DND-41 (cell line): ENCODE measurements at regions not wholly inside any gene's neighbourhood (a gene's known extent, or its start where the extent isn't known, plus 50 kb on each side); places are given as distances from the start of the nearest gene placed in this dataset.

Source experiments
- ATAC-seq: fragments of 200-7000 bp; cut with Tn5 transposase; 3 replicates; pipeline ENCODE4 v1.9.1; 2021; ENCODE audit warnings: low read depth; ENCODE audit not compliant: insufficient read depth
- DNase-seq: peaks from one replicate; pipeline ENCODE4 v3.0.0-alpha.2; 2020
- H2AFZ ChIP-seq: 2 replicates; pipeline ENCODE4 v1.6.0; 2012; ENCODE audit warnings: low read depth, low read length
- H3K27ac ChIP-seq: 2 replicates; pipeline ENCODE4 v1.5.1; 2012; ENCODE audit warnings: low read length, inconsistent platforms
- H3K27me3 ChIP-seq: fragments of 200-600 bp; sonication (generic); 2 replicates; pipeline ENCODE4 v1.6.0; 2012; ENCODE audit warnings: low read length, mild to moderate bottlenecking, inconsistent platforms; ENCODE audit not compliant: insufficient read depth, poor library complexity
- H3K36me3 ChIP-seq: 2 replicates; pipeline ENCODE4 v1.5.1; 2012; ENCODE audit warnings: low read length, inconsistent platforms; ENCODE audit not compliant: insufficient read depth
- H3K4me1 ChIP-seq: 2 replicates; pipeline ENCODE4 v1.5.1; 2012; ENCODE audit warnings: mild to moderate bottlenecking, low read length; ENCODE audit not compliant: insufficient read depth
- H3K4me2 ChIP-seq: 2 replicates; pipeline ENCODE4 v1.6.0; 2012; ENCODE audit warnings: mild to moderate bottlenecking, moderate library complexity, low read length, inconsistent platforms; ENCODE audit not compliant: insufficient read depth
- H3K4me3 ChIP-seq, 2 experiments: fragments of 200-600 bp in 1 of 2; shearing (Covaris generic) in 1 of 2; 2 replicates each; pipeline ENCODE4 v1.5.1; 2012 to 2016; ENCODE audit warnings: inconsistent platforms in 2 of 2, low read length in 2 of 2, mild to moderate bottlenecking in 2 of 2, low read depth in 1 of 2, moderate library complexity in 1 of 2
- H3K79me2 ChIP-seq: 2 replicates; pipeline ENCODE4 v1.6.0; 2012; ENCODE audit warnings: low read length, inconsistent platforms; ENCODE audit not compliant: insufficient read depth
- H3K9ac ChIP-seq: 2 replicates; pipeline ENCODE4 v1.6.0; 2012; ENCODE audit warnings: low read depth, mild to moderate bottlenecking, inconsistent platforms, low read length, moderate library complexity
- H3K9me3 ChIP-seq: 2 replicates; pipeline ENCODE4 v1.5.1; 2012; ENCODE audit warnings: low read length, moderate library complexity, mild to moderate bottlenecking, inconsistent platforms; ENCODE audit not compliant: insufficient read depth, severe bottlenecking
- H4K20me1 ChIP-seq: 2 replicates; pipeline ENCODE4 v1.6.0; 2012; ENCODE audit warnings: low read length; ENCODE audit not compliant: insufficient read depth
- CTCF ChIP-seq: IDR thresholded peaks from 2 replicates; pipeline ENCODE4 v1.5.1; 2012; ENCODE audit warnings: borderline replicate concordance, low read length, moderate library complexity, mild to moderate bottlenecking; ENCODE audit not compliant: poor library complexity, severe bottlenecking; ENCODE audit errors: extremely low read depth
- EZH2 ChIP-seq: IDR thresholded peaks from 3 replicates; pipeline ENCODE4 v1.6.1; 2012; ENCODE audit warnings: borderline replicate concordance, low read depth, mild to moderate bottlenecking, moderate library complexity, low read length, inconsistent platforms; ENCODE audit not compliant: severe bottlenecking

- no peak for ATAC-seq
Observed at GRCh38 chr4:177214935-177215334, 94.7 kb upstream of the NEIL3 start.

GRCh38 chr4:177220376-177220775 is 89.3 kb upstream of the NEIL3 start:
- H2AFZ ChIP-seq = no peak overlapping the region
- peaks cover 77% of the 10 kb centered on the region; the same call in 1 of the 2 replicates for H4K20me1 ChIP-seq
- DNase-seq (no peak), ATAC-seq (no peak)
- 0 out of 2 replicates have a peak overlapping the region, but pooled peaks have one; percentile 19 for H3K27ac ChIP-seq
- TF ChIP-seq EZH2 = no peak
- no peak for TF ChIP-seq CTCF
- H3K9ac ChIP-seq = peak overlapping the region; percentile 11; the same call in 1 of the 2 replicates
- peak overlapping the region; percentile 7 to 65; a peak in 3 of 4 replicates for H3K4me3 ChIP-seq
- H3K79me2 ChIP-seq = peaks cover 100% of the 10 kb centered on the region
- peak overlapping the region; percentile 65 for H3K4me2 ChIP-seq
- peaks cover 94% of the 10 kb centered on the region for H3K36me3 ChIP-seq
- H3K4me1 ChIP-seq = peaks cover 84% of the 10 kb centered on the region
- H3K27me3 ChIP-seq = no peaks in the 10 kb centered on the region
- H3K9me3 ChIP-seq = no peaks in the 10 kb centered on the region

More at GRCh38 chr4:177214935-177215334, 94.7 kb upstream of the NEIL3 start:
- DNase-seq = no peak
- peaks cover 100% of the 10 kb centered on the region for H3K79me2 ChIP-seq
- H4K20me1 ChIP-seq = peaks cover 51% of the 10 kb centered on the region; the same call in 1 of the 2 replicates
- no peak overlapping the region for H2AFZ ChIP-seq
- H3K4me1 ChIP-seq = peaks cover 53% of the 10 kb centered on the region
- no peak overlapping the region for H3K27ac ChIP-seq
- H3K9ac ChIP-seq = no peak overlapping the region
- H3K36me3 ChIP-seq = peaks cover 98% of the 10 kb centered on the region
- H3K27me3 ChIP-seq = no peaks in the 10 kb centered on the region
- H3K4me3 ChIP-seq = no peak overlapping the region
- peak overlapping the region; percentile 16; the same call in 1 of the 2 replicates for H3K4me2 ChIP-seq
- TF ChIP-seq CTCF (no peak), EZH2 (no peak)
- H3K9me3 ChIP-seq = no peaks in the 10 kb centered on the region

- DNase-seq (no peak), ATAC-seq (peak; percentile 17; the same call in 2 of the 3 replicates)
- TF ChIP-seq EZH2 = no peak
- no peak for TF ChIP-seq CTCF
- peak overlapping the region; percentile 65 for H3K4me2 ChIP-seq
- H3K4me1 ChIP-seq = peaks cover 66% of the 10 kb centered on the region
- no peaks in the 10 kb centered on the region for H3K27me3 ChIP-seq
- H3K79me2 ChIP-seq = peaks cover 96% of the 10 kb centered on the region
- peaks cover 75% of the 10 kb centered on the region for H3K36me3 ChIP-seq
- peak overlapping the region; percentile 55 to 65; a peak in 3 of 4 replicates for H3K4me3 ChIP-seq
- H3K9ac ChIP-seq = peak overlapping the region; percentile 76
- peaks cover 71% of the 10 kb centered on the region; the same call in 1 of the 2 replicates for H4K20me1 ChIP-seq
- no peak overlapping the region for H2AFZ ChIP-seq
- H3K9me3 ChIP-seq = no peaks in the 10 kb centered on the region
- peak overlapping the region; percentile 89 for H3K27ac ChIP-seq
Observed at GRCh38 chr4:177222781-177223180, 86.9 kb upstream of the NEIL3 start.

- TF ChIP-seq CTCF (no peak), EZH2 (no peak)
- Histone ChIP-seq H3K4me1 (peaks cover 64% of the 10 kb centered on the region), H3K36me3 (peaks cover 47% of the 10 kb centered on the region), H3K79me2 (peaks cover 91% of the 10 kb centered on the region), H3K9me3 (no peaks in the 10 kb centered on the region), H3K9ac (peak overlapping the region; percentile 76), H3K27ac (peak overlapping the region; percentile 89), H4K20me1 (peaks cover 48% of the 10 kb centered on the region; the same call in 1 of the 2 replicates), H3K27me3 (no peaks in the 10 kb centered on the region), H3K4me2 (peak overlapping the region; percentile 65), H3K4me3 (peak overlapping the region; percentile 55 to 65), H2AFZ (no peak overlapping the region)
- DNase-seq (peak; percentile 38), ATAC-seq (peak; percentile 18)
Observed at GRCh38 chr4:177225605-177226004, 84.1 kb upstream of the NEIL3 start.
